OCI-LY7 (cell line): ENCODE measurements at regions not wholly inside any gene's neighbourhood (a gene's known extent, or its start where the extent isn't known, plus 50 kb on each side); places are given as distances from the start of the nearest gene placed in this dataset.

Experiments
- EZH2phosphoT487 ChIP-seq: fragments of 200-600 bp; sonication (generic); IDR thresholded peaks from 2 replicates; pipeline ENCODE4 v1.6.1; 2018; ENCODE audit warnings: low read depth, borderline replicate concordance, mild to moderate bottlenecking, mixed run types, antibody characterized with exemption, low read length, moderate library complexity, mixed read lengths
- TF ChIP-seq, protein P1 (sequence below): fragments of 200-600 bp; sonication (generic); conservative IDR thresholded peaks from 2 replicates; pipeline ENCODE4 v1.5.1; 2014; ENCODE audit warnings: mild to moderate bottlenecking, antibody characterized with exemption, low read length, moderate library complexity, mixed read lengths

DNA sequence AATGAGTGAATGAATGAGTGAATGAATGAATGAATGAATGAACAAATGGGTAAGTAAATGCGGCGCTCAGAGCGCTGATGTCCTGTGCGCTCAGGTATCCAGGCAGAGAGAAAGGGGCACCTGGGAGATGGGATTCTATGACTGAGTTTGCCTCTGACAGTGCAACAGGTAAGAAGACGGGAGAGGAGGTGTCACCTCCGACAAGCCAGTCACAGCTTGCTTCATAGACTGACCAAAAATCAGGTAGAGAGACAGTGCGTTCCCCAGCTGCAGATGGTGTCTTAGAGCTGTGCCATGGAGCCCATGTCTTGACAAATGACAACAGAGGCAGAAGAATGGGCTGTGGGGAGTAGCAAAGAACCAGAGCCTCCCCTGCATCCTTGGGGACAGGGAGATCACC, 327.3 kb downstream of the FGFR2 start:
- TF ChIP-seq, protein P1, sequence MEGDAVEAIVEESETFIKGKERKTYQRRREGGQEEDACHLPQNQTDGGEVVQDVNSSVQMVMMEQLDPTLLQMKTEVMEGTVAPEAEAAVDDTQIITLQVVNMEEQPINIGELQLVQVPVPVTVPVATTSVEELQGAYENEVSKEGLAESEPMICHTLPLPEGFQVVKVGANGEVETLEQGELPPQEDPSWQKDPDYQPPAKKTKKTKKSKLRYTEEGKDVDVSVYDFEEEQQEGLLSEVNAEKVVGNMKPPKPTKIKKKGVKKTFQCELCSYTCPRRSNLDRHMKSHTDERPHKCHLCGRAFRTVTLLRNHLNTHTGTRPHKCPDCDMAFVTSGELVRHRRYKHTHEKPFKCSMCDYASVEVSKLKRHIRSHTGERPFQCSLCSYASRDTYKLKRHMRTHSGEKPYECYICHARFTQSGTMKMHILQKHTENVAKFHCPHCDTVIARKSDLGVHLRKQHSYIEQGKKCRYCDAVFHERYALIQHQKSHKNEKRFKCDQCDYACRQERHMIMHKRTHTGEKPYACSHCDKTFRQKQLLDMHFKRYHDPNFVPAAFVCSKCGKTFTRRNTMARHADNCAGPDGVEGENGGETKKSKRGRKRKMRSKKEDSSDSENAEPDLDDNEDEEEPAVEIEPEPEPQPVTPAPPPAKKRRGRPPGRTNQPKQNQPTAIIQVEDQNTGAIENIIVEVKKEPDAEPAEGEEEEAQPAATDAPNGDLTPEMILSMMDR: no peak
- no peak for TF ChIP-seq EZH2phosphoT487
